ENCODE measurements at regions not wholly inside any gene's neighbourhood (a gene's known extent, or its start where the extent isn't known, plus 50 kb on each side); places are given as distances from the start of the nearest gene placed in this dataset.
"Not testable (repeated sequence)": the region's sequence is repeated elsewhere in the genome, so short reads cannot be mapped to it uniquely, and the experiment has no call there.

DNA sequence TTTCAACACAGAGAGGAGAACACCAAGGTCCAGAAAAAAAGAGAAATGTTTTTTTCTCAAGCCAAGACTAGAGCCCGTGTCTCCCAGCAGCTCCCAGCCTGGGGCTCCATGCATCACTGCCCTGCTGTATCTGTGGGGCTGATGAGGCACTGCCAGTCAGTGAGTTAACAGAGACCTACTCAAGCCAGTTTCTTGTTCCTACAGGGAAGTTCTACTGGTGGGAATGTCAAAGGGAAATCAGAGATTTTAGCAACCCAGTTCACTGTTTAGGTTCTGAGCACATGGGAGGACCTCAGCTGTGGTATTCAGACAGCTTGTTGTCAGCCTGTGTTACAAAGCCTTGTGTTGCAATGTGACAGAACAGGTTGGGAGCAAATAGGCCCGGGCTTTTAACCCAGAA is 234.3 kb downstream of the TLE3 start:
- no peak for DNase-seq (ENCODE audit: low read depth)

DNA sequence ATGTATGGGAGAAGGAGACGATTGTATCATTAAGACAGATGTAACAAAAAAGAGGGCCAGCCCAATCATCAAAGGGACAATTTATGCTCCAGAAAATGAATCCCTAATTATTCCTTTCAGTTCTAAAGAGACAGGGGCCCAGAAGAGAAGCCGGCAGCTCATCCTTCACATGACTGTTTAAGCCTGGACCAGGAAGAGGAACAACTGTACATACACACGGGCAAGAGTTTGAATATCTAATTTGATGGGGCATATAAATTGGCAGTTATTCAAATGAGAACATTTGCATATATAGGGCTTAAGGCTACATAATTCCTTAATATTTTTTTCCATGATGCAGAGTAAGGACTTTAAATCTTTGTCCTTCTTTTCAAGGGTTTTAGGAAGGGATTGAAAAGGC is 232.3 kb downstream of the TLE3 start:
- DNase-seq (ENCODE audit: low read depth), result no peak

DNA sequence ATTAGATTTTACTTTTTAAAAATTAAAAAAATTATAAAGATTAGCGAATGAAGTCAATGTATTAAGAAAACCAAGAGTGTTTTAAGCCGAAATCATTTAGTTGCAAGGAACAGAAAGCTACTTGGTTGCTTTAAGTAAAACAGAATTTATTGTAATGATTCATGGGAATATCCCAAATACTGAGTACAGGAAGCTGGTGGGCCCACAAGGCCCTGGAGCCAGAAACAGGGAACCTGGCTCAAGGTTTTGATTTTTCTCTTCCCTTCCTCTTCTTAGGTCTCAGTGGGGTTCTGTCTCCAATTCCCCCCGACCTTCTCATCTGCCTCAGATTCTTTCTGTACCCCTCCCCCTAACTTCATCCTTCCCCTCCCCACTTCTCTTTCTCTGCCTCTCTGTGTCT is 229.0 kb downstream of the TLE3 start:
- DNase-seq (ENCODE audit: low read depth), result no peak

DNA sequence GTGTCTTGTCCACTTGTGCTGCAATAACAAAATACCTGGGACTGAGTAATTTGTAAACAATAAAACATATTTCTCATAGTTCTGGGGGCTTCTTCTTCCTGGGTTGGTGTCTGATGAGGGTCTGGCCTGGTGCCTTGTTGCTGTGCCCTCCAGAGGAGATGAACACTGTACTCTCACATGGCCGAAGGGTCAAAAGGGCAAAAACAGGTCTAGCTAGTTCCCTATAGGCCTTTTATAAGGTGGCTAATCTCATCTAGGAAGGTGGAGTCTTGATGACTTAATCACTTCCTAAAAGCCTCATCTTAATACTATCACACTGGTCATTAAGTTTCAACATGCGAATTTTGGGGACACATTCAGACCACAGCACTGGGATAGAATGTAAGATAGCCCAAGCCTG is 228.4 kb downstream of the TLE3 start:
- no peak for DNase-seq (ENCODE audit: low read depth)

DNA sequence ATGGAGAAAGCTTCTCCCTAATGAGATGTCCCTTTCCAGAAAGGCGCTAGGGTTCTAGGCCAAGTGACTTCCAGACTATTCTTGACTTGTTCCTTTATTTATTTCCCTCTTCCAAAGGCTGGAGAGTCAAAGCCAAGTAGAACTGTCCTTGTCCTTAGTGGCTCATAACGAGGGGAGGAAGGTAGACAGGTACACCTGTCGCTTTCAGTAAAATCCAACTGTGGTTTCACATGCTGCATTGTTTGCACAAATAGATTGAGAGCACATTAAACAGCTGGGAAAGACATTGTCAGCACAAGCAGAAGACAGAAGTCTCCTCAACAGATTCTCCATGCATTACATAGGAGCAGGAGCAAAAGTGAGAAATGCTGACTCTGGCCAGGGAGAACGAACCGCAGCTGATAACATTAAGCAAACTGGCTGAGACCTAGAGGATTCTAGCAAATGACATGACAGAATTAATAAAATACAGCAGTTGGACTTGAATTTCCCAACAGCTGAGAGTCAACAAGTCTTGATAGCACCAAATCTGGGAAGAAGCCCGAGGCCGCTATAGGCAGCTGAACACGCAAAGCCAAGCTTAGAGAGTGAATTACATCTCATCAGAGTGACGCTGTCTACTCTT is 227.7 kb downstream of the TLE3 start:
- DNase-seq (ENCODE audit: low read depth), result no peak

DNA sequence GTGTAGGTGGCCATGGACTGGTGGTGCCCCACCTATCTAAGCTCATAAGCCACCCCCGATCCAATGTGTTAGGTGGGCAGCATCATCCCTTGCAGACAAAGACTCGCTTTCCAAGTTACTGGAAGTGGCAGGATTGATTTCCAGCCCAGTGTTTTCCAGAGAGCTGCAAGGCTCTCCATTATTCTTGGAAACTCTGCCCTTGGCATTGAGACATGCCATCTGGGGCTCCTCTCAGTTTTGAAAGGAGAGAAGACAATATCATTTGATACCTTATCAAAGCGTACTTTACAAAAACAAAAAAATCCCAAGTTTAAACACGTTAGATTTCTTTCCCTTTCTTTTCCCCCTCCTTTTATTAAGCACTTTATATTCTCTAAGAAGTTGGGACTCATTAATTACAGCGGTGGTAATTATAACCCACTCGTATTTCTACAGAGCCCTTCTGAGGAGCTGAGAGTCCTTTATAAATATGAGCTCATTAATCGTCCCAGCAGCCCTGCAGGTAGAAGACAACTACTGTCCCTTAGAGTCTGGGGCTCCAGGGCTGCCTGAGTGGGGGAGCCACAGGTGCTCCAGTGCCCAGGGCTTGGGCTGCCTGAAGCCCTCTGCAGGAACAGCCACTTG is 226.1 kb downstream of the TLE3 start:
- DNase-seq (ENCODE audit: low read depth), result no peak

DNA sequence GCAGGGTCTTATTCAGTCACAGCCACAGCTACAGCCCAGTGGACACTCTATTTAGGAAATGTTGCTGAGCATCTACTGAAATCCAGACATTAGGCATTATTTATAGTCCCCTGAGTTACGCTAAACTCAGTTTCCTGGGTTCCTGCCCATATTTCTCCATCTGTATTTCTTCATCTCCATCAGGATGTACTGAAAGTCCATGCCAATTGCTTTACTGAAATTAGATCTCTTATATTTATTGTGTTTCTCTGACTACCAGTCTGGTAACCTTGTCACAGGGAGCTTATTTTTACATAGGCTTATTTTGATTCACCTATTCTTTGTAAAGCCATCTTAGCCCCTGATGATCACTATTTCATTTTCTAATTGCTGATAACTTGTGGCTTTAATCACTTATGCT is 223.9 kb downstream of the TLE3 start:
- DNase-seq (ENCODE audit: low read depth), result no peak

DNA sequence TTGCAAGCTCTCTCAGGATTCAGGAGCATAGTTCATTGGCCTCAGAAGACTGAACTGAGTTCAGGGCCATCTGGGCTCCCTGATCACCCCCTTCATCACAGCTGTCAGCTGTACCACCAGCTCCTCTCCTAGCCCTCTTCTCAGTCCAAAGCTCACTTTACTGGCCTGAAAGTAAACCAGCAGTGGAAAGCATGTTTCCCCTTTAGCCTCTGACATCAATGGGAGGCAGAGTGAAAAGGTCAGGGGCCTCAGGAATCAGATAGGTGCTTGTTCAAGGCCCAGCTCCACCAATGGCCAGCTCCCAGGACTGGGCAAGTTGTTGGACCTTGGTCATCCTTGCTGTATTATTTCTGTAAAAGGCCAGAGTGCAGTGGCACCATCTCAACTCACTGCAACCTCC is 223.4 kb downstream of the TLE3 start:
- DNase-seq (ENCODE audit: low read depth), result no peak

DNA sequence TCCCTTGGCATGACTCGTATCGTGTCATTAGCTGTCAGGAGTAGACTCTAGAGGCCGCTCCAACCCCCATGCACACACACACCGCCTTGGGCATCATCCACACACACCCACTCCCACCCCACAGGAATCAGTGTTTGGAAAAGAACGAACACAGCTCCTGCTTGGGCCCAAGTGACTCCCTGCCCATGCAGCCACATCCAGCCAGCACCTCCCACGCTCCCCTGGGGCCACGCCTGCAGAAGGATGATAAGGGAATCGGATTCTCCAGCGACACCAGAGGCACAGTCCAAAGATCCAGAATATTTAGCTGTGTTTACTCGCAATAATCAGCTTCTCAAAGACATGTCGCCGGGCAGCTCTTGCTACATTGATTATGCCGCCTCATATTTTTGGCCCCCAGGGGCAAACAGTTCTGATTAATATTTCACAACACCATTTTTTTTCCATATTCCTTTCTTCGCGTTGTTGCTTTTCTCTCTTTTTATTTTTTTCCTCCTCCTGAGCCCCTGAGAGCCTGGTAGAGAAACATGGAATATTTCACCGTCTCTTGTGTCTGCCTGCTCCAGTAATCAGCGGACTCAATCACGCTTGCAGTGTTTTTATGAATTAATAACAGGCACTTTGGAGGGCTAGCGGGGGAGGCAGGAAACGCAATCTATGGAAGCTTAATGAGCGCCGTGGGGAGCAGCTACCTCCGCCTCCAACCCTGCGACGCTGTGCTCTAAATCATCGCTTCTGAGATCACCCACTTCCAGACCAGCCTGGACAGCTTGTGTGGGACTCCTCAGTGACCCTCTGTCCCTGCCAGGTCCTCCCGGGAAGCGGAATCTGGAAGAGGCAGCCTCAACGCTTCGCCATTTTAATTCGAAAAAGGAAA is 221.4 kb downstream of the TLE3 start:
- DNase-seq (ENCODE audit: low read depth), result no peak

DNA sequence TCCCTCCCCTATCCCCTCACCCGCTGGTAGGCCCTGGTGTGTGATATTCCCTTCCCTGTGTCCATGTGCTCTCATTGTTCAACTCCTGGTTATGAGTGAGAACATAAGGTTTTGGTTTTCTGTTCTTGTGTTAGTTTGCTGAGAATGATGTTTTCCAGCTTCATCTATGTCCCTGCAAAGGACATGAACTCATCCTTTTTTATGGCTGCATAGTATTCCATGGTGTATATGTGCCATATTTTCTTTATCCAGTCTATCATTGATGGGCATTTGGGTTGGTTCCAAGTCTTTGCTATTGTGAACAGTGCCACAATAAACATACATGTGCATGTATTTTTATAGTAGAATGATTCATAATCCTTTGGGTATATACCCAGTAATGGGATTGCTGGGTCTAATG is 217.8 kb downstream of the TLE3 start:
- DNase-seq (ENCODE audit: low read depth), result not testable (repeated sequence)

DNA sequence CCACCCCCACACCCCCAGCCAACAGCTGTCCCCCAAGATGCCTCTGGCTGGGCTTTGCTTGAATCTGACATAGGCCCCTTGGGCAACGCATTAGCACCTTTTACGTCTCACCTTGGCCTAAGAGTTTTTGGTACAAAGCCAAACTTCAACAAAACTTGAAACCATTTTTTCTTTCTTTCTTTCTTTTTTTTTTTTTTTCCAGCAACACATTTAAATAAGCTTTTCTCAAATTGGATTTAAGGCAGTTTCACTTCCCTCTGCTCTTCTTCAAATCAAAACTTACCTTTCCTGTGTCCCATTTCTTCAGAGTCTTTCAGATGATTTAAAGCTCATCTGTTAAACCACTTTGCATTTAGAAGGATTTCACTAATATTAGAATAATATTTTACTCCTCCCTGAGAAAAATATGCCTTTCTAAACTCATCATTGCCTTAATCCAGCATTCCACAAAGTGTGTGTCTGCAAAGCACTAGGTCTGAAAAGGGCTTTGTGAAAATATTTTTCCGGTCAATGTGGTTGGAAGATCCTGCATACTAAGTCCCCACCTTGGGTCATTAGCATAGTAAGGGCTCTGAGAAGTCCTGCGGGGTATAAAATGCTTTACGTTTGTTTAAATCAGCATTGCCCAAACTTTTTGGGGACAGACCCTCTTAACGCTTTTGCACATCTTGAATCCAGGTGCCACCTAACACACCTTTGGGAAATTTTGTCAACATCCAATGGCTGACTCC is 217.0 kb downstream of the TLE3 start:
- DNase-seq (ENCODE audit: low read depth), result no peak

DNA sequence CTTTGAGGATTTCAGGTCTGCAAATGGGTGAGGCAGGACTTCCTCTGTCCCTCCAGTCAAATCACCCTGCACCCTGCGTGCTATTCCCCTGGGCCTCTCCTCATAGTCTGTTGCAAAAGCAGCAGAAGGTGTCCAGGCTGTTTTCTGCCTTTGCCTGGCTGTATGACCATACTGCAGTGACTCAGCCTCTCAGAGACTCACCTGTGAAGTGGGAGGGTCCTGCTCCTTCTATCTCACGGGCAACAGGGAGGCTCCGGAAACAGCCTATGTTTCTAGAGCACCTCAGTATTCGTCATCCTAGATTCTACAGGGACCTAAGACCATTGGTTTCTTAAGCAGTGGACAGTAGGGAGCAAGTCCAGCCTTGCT is 216.4 kb downstream of the TLE3 start:
- no peak for DNase-seq (ENCODE audit: low read depth)

DNA sequence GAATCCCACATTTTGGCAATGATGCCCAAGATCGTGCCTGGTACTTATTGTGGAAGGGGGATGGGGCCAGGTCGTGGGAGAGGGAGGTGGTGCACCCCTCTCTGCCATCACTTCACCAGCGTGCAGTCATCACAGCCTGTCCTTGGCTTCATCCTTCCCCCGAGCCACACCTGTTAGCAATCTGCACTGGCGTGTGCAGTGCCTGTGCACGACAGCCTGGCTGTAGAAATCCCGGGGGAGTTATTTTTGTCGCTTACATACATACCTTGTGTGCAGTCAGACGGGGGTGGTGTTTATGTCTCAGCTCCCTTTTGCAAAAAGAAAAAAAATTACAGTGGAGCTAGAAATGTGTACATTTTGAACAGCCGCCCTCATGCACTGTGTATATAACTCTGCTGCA is 216.0 kb downstream of the TLE3 start:
- no peak for DNase-seq (ENCODE audit: low read depth)

DNA sequence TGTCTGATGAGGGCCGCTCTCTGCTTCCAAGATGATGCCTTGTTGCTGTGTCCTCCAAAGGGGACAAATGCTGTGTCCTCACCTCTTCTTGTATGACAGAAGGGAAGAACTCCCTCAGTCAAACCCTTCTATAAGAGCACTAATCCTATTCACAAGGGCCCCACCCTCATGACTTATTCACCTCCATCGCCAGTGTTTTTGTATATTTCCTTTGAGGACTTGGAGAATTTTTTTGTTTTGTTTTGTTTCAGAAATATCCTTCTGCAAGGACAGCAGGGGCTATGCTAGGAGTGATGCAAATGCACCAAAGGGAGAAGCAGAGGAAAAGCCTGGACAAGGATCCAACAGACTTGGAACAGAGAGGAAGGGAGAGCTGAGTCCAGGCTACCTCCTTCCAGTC is 214.4 kb downstream of the TLE3 start:
- DNase-seq (ENCODE audit: low read depth), result no peak

DNA sequence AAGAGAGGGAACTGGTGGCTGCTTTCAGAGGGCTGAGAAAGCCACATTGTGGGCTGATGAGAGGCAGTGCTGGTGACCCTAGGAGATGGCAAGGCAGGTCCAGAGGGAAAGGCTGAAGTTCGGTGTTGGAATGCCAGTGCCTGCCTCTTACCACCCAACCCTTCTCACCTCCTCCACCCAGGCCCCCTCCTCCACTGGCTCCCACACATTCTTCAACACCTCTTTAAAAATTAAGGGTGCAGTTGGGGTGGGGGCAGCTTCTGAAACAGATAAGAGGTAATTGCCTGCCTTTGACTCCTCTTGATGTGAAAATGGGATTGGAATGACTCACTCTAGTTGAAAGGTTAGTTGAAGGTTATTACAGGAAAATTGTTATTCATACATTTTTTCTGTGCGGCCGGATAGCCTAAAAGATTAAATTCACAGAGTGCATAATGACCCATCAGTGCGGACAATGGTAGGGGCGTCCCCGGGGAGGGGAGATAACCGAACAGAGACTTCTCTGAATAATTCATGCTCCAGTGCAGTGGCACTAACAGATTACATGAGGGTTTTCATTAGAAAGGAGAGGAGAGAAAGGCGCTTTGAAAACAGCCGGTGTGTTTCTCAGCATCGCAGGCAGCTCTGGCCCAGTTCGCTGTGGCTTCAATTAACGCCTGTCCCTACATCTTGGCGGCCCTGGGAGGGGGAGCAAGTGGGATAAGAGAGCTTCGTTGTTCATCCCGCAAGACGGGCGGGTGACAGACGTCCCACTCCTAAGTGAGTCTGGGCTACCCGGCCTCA is 212.4 kb downstream of the TLE3 start:
- DNase-seq (ENCODE audit: low read depth), result no peak

DNA sequence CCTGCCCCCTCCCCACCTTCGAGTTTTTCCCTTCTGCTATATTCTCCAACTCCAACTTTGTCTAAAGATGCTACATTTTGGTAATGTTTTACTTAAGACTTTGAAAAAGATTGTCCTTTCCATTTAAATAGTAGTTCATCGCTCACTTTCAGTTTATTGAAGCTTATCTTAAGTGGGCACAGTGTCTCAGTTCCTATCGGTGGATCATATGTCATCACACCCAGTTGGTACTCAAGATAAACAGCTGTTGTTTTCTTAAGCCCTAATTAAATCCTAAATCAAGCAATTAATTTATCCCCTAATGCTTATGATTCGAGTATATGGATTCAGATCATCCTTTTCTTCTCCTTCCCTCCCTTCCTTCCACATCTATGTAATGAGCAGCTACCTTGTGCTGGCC is 210.7 kb downstream of the TLE3 start:
- DNase-seq (ENCODE audit: low read depth), result no peak

DNA sequence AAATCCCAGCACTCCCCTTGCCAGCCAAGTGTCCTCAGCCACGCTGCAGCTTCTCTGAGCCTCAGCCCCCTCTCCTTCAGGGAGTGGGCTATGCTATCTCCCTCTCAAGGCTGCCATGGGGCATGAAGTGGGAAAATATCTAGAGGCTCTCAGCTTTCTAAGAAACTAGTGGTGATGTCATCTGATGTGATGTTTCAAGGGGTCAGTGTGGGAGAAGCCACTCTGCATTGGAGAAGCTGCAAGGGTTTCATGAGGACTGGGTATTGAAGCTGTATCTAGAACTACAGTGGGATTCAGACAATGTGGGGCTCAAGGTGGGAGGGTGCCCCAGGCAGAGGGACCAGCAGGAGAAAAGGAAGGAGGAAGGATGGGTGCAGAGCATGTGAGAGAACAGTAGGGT is 210.2 kb downstream of the TLE3 start:
- DNase-seq (ENCODE audit: low read depth), result no peak

DNA sequence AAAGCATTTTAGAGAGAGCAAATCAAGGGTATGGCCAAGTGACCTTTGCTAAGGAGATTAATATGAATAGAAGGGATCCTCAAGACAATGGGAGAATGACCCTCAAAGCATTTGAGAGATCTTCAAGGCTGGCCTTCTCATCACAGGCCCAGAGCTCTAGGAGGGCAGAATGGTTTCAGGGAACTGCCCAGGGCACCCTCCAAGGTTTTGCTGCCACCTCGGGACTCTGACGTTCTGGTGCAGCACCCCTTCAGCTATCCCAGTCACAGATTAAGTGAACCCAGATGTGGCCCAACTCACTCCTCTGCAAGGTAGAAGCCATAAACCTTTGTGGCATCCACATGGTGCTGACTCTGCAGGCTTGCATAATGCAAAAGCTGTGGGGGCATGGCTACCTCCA is 209.3 kb downstream of the TLE3 start:
- no peak for DNase-seq (ENCODE audit: low read depth)

DNA sequence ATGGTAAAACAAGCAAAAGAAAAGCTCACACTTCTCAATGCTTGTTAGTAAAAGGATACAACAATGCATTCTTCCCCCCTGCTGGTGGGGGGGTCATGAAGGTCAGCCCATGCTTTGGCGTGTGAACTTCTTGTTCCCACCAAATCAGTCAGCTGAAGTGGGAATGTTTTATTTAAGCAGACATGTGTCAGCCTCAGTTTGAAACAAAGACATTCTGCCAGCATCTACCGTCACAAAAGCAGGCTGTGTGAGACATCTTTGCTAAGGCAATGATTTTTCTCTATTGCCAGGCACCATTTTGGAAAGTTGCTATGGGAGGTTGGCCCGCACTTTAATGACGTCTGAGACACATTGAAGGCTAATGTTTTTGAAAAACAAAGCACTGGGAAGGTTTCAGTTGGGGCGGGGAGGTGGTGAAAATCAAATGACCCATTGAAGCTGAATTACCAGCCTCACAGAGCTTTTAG is 206.6 kb downstream of the TLE3 start:
- no peak for DNase-seq (ENCODE audit: low read depth)

DNA sequence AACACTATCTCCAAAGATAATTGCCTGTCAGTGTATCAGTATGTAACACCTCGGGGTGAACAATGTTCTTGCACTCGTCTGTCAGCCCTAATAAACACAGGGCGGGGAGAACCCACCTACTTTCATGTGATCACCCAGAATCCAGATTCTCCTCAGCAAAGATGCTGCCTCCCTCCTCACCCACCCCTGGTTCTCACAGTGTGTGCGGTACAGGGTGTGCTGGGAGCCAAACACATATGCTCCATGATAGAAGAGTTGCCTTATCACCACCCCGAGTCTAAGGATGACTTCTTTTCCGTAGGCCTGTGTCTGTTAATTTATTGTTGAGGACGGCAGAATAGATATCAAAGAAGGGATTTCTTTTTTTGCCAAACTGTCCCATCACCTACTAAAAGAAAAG is 206.1 kb downstream of the TLE3 start:
- no peak for DNase-seq (ENCODE audit: low read depth)

DNA sequence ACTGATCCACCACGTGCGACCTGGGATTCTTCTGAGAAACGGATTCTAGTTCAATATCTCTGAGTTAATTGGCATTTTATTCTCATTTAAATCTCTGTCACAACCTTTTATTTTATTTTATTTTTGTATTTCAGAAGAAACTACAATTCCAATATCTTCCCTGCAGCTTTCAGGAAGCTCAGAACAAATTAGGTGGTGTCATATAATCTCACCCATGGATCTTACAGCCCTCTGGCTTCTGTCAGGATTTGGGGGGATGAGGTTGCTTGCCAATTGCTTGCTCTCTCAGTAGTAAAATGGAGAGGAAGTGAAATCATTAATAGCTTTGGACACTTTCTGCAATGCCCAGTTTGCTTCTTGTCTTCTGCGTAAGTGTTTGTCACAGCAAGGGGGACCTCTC is 205.4 kb downstream of the TLE3 start:
- DNase-seq (ENCODE audit: low read depth), result no peak

DNA sequence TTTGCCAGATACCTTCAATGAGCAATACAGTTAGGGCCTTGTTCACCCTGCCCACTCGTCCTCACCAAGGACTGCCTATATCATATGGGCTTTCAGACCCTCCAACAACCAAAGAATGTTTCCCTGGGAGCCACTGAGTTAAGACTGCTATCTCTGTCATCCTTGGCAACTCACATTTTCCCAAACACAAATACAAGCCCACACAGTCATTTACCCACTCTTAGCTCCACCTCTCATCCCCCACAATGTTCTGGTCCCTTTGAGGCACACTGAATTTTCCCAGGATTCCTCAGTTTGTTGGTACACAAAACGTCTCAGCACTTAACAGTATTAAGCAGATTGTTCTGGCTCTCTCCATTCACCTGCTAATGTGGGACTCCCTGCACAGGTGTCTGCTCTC is 204.6 kb downstream of the TLE3 start:
- no peak for DNase-seq (ENCODE audit: low read depth)

Measured in CMK (cell line).